Esophagus squamous epithelium (tissue), 5 donors: ENCODE measurements at regions not wholly inside any gene's neighbourhood (a gene's known extent, or its start where the extent isn't known, plus 50 kb on each side); places are given as distances from the start of the nearest gene placed in this dataset.

Experiments used
- DNase-seq: peaks from one replicate; lab custom pipeline; 2025; lab: John Stamatoyannopoulos, UW
- H3K27ac ChIP-seq, 4 donors: fragments of 200-600 bp; sonication (generic); one replicate each; pipeline ENCODE4 v1.5.1; 2016 to 2019; ENCODE audit warnings: mild to moderate bottlenecking in 1 of 4
- H3K27me3 ChIP-seq, 4 donors: fragments of 200-600 bp; sonication (generic); 1 replicate in 3 of 4; 2 replicates in 1 of 4; pipeline versions ENCODE4 v1.5.1 to v1.6.0; 2017 to 2021; ENCODE audit warnings: antibody characterized with exemption in 1 of 4
- H3K36me3 ChIP-seq, 3 donors: fragments of 200-600 bp; sonication (generic); one replicate each; pipeline ENCODE4 v1.5.1; 2016 to 2019
- H3K4me1 ChIP-seq, 3 donors: fragments of 200-600 bp; sonication (generic); one replicate each; pipeline ENCODE4 v1.5.1; 2017 to 2019
- H3K4me3 ChIP-seq, 4 donors: fragments of 200-600 bp; sonication (generic); 1 replicate in 3 of 4; 2 replicates in 1 of 4; pipeline ENCODE4 v1.5.1; 2016 to 2019; ENCODE audit warnings: mild to moderate bottlenecking in 2 of 4, moderate library complexity in 1 of 4
- H3K9me3 ChIP-seq, 3 donors: fragments of 200-600 bp; sonication (generic); one replicate each; pipeline ENCODE4 v1.5.1; 2016 to 2019
- POLR2A ChIP-seq, 4 donors: fragments of 450-650 bp; IDR thresholded peaks; one replicate each; pipeline ENCODE4 v1.6.1; 2017; ENCODE audit warnings: antibody characterized with exemption in 4 of 4, mild to moderate bottlenecking in 4 of 4, moderate library complexity in 3 of 4
- WGBS, 2 donors: methylation state at CpG; one replicate each; pipeline ENCODE4 v1.1.5; 2018; 5-methylcytosine and 5-hydroxymethylcytosine counted together
- intact Hi-C: fragments of 100-400 bp; cut with DNase I; formaldehyde crosslinking; loops from one replicate; pipeline ENCODE4 v1.15.0; 2022
- TF ChIP-seq, protein P1 (sequence below), 6 experiments: fragments of 450-650 bp in 4 of 6; fragments of 200-600 bp in 2 of 6; sonication (generic) in 2 of 6; IDR thresholded peaks; one replicate each; pipeline ENCODE4 v1.5.1; 2016 to 2019; ENCODE audit warnings: antibody characterized with exemption in 6 of 6, mild to moderate bottlenecking in 4 of 6, moderate library complexity in 4 of 6
- donor health status: DM: yes; HTN: yes; CAD: no.

DNA sequence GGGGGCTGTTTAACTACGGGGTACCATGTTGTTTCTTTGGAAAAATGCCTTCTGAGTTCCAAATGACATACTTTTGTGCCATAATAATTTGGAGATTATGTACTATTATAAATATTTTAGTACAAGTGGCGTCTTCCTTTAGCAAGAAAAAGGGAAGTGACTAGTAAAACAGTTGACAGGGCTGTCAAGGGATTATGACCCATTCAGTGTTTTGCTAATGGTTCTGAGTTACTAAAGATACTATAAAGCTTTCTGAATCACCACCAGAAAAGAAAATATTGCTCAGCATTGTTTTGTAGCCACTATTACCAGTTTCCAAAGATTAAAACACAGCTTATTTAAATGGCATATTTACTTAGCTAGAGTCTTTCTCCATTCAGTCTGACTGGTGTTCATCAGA, 334.9 kb downstream of the SNAPC1 start:
- H3K4me1 ChIP-seq, result no peaks in the 10 kb centered on the region
- peaks cover 0 to 5% (median 0%) of the 10 kb centered on the region in 4 donors for H3K27me3 ChIP-seq
- H3K36me3 ChIP-seq, result no peaks in the 10 kb centered on the region
- 45 to 49% methylated on average over 2 of the region's 2 CpGs for WGBS, 2 donors
- intact Hi-C loops, result no loop called here
- no peak for DNase-seq
- H3K27ac ChIP-seq, result no peak overlapping the region
- TF ChIP-seq, protein P1, sequence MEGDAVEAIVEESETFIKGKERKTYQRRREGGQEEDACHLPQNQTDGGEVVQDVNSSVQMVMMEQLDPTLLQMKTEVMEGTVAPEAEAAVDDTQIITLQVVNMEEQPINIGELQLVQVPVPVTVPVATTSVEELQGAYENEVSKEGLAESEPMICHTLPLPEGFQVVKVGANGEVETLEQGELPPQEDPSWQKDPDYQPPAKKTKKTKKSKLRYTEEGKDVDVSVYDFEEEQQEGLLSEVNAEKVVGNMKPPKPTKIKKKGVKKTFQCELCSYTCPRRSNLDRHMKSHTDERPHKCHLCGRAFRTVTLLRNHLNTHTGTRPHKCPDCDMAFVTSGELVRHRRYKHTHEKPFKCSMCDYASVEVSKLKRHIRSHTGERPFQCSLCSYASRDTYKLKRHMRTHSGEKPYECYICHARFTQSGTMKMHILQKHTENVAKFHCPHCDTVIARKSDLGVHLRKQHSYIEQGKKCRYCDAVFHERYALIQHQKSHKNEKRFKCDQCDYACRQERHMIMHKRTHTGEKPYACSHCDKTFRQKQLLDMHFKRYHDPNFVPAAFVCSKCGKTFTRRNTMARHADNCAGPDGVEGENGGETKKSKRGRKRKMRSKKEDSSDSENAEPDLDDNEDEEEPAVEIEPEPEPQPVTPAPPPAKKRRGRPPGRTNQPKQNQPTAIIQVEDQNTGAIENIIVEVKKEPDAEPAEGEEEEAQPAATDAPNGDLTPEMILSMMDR (IDR thresholded peaks at IDR 0.05), result no peak
- TF ChIP-seq POLR2A (IDR thresholded peaks at IDR 0.05), result no peak
- H3K9me3 ChIP-seq, result no peaks in the 10 kb centered on the region
- no peak overlapping the region for H3K4me3 ChIP-seq

DNA sequence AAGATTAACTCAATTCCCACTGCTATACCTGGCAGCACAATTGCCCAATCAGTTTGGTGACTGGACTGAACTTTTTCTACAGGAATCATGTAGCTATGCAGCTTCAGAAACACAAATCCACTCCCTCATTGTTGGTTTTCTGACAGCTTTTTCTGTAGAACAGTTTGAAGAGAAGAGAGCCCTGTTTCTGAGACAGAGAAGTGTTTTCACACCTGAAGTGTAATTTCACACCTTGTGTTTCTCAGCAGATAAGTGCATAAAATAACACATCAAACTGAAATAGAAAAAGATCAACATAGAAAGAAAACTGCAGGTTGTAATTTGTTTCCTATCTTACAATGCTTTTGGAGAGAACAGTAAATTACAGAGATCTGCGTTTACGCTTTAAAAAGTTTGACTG, 335.6 kb downstream of the SNAPC1 start:
- Histone ChIP-seq H3K9me3 (no peaks in the 10 kb centered on the region), H3K27ac (no peak overlapping the region), H3K4me1 (no peaks in the 10 kb centered on the region), H3K4me3 (no peak overlapping the region), H3K36me3 (no peaks in the 10 kb centered on the region), H3K27me3 (peaks cover 0 to 5% (median 0%) of the 10 kb centered on the region in 4 donors)
- 84 to 85% methylated on average over 2 of the region's 2 CpGs for WGBS, 2 donors
- TF ChIP-seq, protein P1 (IDR thresholded peaks at IDR 0.05), result no peak
- no peak for TF ChIP-seq POLR2A (IDR thresholded peaks at IDR 0.05)
- no peak for DNase-seq
- intact Hi-C loops, result no loop called here

DNA sequence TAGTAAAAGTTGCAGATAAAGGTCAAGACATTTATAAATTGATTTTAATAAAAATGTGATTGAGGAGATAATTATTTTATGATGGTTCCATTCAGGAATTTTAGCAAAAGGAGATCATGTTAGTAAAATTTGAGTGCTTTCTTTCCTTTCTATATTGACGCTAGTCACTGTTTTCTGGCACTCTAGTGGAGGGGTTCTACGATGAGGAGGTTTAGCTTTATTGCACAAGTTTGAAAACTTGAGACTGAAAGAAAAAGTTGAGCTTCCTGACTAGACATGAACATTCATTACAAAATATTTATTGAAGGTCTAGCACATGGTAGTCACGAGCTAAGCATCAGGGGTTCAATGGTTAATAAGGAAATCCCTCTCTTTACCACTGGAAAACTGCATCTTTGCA, 336.1 kb downstream of the SNAPC1 start:
- intact Hi-C loops, result no loop called here
- no peak overlapping the region for H3K4me3 ChIP-seq
- TF ChIP-seq, protein P1 (IDR thresholded peaks at IDR 0.05), result no peak
- TF ChIP-seq POLR2A (IDR thresholded peaks at IDR 0.05), result no peak
- no peaks in the 10 kb centered on the region for H3K4me1 ChIP-seq
- 64 to 75% methylated on average over 3 of the region's 3 CpGs for WGBS, 2 donors
- no peak for DNase-seq
- no peaks in the 10 kb centered on the region for H3K9me3 ChIP-seq
- peaks cover 0 to 5% (median 0%) of the 10 kb centered on the region in 4 donors for H3K27me3 ChIP-seq
- H3K36me3 ChIP-seq, result no peaks in the 10 kb centered on the region
- H3K27ac ChIP-seq, result no peak overlapping the region

DNA sequence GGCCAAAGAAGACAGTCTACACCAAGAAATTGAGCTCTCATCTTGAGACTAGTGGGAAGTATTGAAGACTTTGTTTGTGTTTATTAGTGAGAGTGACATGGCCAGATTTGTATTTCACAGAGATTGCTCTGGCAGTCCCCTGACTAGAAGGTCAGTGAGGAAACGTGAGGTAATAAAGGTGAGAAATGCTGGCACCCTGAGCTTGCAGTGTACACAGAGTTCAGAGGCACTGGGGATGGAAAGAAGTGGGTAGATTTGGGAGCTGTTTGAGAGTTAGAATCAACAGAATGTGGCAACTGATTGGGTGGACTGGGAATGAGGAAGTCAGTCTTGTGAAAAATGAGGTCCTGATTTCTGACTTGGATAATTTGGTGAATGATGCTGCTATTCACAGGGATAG, 336.9 kb downstream of the SNAPC1 start:
- H3K9me3 ChIP-seq, result no peaks in the 10 kb centered on the region
- TF ChIP-seq, protein P1 (IDR thresholded peaks at IDR 0.05), result no peak
- TF ChIP-seq POLR2A (IDR thresholded peaks at IDR 0.05), result no peak
- H3K4me1 ChIP-seq, result no peaks in the 10 kb centered on the region
- 59 to 69% methylated on average over 1 of the region's 1 CpG for WGBS, 2 donors
- no peak for DNase-seq
- intact Hi-C loops, result no loop called here
- H3K36me3 ChIP-seq, result no peaks in the 10 kb centered on the region
- no peak overlapping the region for H3K27ac ChIP-seq
- H3K27me3 ChIP-seq, result peaks cover 0 to 5% (median 0%) of the 10 kb centered on the region in 4 donors
- H3K4me3 ChIP-seq, result no peak overlapping the region

DNA sequence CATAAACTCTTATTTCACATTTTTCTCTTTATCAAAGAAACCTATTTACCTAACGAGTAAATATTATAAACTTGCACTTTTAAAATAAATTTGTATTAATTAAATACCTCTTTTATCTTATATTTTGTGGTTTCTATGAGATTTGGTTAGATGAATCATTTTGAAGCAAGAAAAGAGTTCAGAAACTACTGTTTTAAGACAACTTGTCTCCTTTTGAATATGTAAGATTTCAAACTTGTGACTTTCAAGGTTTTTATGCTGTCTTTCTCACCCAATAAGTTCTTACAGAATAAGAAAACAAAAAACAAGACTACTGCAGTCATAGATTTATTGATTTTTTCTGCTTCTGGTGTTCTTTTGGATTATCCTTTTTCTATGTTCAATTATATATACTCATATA, 339.0 kb downstream of the SNAPC1 start:
- H3K9me3 ChIP-seq, result no peaks in the 10 kb centered on the region
- no peaks in the 10 kb centered on the region for H3K4me1 ChIP-seq
- intact Hi-C loops, result no loop called here
- 60 to 65% methylated on average over 1 of the region's 1 CpG for WGBS, 2 donors
- no peak overlapping the region for H3K27ac ChIP-seq
- no peak for DNase-seq
- no peak for TF ChIP-seq POLR2A (IDR thresholded peaks at IDR 0.05)
- TF ChIP-seq, protein P1 (IDR thresholded peaks at IDR 0.05), result no peak
- no peak overlapping the region for H3K4me3 ChIP-seq
- peaks cover 0 to 5% (median 0%) of the 10 kb centered on the region in 4 donors for H3K27me3 ChIP-seq
- no peaks in the 10 kb centered on the region for H3K36me3 ChIP-seq
